ENCODE measurements at regions not wholly inside any gene's neighbourhood (a gene's known extent, or its start where the extent isn't known, plus 50 kb on each side); places are given as distances from the start of the nearest gene placed in this dataset.

DNA sequence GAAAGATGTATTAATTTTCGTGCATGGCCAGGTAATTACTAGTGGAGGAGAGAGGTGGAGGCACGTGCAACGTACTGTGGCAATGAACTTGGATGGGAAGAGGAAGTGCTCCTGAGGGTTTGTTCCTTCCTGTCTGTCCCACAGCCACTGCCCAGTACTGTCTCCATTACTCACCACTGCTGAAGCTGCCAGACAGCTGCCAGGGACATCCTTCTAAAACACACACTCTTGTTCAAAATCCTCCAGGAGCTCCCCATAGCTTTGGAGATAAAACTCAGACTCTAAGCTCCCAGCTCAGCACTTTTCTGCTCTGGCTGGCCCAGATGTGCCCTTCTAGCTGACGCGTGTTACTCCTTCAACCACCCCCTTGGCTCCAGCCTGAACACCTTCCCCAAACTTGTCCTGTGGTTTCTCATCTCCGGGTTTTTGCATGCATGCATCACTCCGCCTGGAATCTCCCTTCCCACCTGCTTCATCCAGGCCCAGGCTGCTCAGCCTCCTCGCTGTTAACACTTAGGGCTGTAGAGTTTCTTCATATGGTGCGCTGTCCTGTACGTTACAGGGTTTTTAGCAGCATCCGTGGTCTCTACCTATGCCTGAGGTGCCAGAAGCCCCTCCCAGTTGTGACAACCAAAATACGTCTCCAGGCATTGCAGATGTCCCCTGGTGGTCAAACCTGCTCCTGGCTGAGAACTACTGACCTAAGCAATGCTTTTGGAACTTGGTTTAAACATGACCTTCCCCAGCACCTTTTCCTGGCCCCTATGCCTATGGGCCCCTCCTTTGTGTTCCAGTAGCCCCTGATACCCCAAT is 69.5 kb downstream of the C11orf91 start:
- TF ChIP-seq, protein P1, sequence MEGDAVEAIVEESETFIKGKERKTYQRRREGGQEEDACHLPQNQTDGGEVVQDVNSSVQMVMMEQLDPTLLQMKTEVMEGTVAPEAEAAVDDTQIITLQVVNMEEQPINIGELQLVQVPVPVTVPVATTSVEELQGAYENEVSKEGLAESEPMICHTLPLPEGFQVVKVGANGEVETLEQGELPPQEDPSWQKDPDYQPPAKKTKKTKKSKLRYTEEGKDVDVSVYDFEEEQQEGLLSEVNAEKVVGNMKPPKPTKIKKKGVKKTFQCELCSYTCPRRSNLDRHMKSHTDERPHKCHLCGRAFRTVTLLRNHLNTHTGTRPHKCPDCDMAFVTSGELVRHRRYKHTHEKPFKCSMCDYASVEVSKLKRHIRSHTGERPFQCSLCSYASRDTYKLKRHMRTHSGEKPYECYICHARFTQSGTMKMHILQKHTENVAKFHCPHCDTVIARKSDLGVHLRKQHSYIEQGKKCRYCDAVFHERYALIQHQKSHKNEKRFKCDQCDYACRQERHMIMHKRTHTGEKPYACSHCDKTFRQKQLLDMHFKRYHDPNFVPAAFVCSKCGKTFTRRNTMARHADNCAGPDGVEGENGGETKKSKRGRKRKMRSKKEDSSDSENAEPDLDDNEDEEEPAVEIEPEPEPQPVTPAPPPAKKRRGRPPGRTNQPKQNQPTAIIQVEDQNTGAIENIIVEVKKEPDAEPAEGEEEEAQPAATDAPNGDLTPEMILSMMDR (IDR thresholded peaks at IDR 0.05 in 4 of 5, conservative IDR thresholded peaks at IDR 0.05 in 1 of 5), result no peak
- TF ChIP-seq POLR2A (IDR thresholded peaks at IDR 0.05), result no peak

All from gastrocnemius medialis (tissue), 4 donors.